ENCODE measurements at regions not wholly inside any gene's neighbourhood (a gene's known extent, or its start where the extent isn't known, plus 50 kb on each side); places are given as distances from the start of the nearest gene placed in this dataset.

DNA sequence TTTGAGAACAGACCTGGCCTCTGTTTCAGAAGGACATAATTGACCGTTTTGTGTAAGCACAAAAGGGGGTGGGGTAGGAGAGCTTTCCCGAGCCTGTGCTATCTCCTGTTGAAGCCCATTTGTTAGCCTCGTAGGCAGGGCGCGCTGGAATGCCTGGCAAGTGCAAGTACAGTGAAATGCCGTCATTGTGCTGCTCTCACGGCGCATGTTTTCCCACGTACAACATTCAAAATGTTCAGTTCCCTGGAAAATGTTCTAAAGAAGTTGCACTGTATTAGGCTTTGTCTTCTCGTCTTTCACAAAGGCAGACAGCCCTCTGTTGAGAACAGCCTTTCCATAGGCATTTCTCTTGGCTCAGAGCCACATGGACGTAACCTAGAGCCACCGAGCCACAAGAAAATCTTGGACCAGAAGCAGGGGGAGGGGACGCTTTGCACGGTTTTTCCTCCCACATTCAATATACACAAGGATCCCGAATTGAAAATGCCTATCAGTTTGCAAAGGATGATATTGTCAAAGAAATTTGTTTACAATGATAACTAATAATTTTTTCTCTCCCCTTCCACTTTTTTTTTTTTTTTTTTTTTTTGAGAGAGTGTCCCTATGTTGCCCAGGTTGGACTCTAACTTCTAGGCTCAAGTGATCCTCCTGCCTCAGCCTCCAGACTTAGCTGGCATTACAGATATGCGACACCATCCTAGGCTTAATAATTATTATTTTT is 54.6 kb upstream of the RAPGEF2 start:
- TF ChIP-seq POLR2A (IDR thresholded peaks at IDR 0.05) (no peak), POLR2AphosphoS5 (IDR thresholded peaks at IDR 0.05; ENCODE audit: insufficient read depth in 1 of 2, low read depth in 1 of 2) (no peak), CTCF (IDR thresholded peaks at IDR 0.05) (no peak)

All from vagina (tissue), 2 donors.